NCI-H345 treated with DMSO at 0.1 percent for 48 hours (cell line): ENCODE measurements at regions not wholly inside any gene's neighbourhood (a gene's known extent, or its start where the extent isn't known, plus 50 kb on each side); places are given as distances from the start of the nearest gene placed in this dataset.

Experiments
- DNase-seq: peaks from one replicate; lab custom pipeline; 2025; ENCODE audit not compliant: unreplicated experiment; lab: John Stamatoyannopoulos, UW

DNA sequence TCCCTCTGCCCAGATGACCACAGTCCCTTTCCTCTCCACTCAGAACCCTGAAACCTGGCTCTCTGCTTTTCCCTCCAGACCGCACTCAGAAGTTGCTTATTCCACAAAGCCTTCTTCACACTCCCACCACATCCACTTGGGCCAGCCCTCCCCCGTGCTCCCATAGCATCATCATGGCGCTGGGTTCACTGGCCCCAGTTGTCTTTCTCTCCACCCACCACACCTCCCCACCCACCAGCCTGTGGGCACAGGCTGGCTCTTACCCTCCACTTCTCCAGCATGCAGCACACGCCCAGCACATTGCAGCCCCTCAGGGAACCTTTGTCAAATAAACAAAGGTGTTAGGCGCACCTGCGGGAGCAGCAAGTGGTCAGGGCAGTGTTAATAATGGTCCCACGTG is 130.0 kb downstream of the KATNIP start:
- peak; percentile 5 for DNase-seq

DNA sequence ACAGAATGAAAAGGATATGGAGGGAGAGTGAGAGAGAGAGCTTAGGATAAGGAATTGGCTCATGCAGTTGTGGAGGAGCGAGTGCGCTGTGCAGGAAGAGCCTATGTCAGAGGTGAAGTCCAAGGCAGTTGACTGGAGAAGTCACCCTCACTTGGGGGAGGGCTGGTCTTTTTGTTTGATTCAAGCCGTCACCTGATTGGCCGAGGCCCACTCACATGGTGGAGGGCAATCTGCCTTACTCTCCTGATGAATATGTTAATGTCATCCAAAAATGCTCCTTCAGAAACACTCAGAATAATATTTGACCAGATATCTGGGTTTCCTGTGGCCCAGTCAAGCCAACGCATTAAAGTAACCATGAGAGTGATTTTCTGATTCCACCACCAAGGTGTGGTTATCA is 131.7 kb downstream of the KATNIP start:
- no peak for DNase-seq

DNA sequence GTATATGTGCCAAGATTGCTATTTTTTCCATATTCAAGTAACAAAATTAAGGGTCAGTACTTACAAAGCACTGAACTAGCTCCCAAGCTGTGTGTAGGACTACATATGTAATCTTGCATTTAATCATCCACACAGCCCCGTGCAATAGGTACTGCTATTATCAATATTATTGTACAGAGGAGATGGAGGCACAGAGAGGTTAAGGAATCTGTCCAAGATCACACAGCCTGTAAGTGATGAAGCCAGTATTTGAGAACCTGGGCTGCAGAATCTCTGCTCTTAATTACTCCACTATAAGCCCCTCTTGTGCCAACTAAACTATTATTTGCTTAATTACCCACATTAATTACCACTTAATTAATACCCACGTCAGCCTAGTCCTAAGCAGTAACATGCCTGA is 134.1 kb downstream of the KATNIP start:
- DNase-seq: no peak

DNA sequence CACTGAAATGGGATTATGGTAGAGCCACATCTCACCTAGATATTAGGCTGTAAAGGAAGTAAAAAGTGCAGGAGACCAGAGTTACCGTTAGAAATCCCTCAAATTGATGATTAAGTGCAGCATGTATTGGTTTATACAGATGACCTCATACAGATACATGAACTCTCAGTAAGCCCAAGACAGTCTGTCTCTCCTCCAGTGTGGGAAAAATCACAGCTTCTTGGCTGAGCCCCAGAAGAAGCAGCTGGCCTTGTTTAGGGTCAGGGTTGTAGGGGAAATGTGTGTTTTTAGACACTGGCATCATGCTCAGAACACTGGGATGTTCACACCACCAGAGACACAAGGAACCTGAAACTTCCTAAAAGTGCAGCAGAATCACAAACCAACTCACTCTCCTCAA is 135.9 kb downstream of the KATNIP start:
- no peak for DNase-seq

DNA sequence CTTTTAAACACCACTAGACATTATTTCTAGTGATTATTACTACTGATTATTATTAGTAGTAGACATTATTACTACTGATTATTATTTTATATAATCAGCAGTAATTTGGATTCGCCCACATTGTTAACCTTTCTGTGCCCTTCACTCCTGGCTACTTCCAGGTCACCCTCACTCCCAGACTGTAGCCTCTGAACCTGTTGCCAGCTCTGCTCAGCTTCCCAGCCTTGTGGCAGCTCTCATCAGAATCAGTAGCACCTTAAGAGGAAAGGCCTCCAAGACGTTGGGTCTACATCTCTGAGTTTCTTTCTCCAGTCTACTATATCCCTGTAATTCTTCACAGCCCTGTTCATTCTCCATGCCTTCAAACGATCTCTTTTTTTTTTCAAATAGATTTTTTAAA is 137.0 kb downstream of the KATNIP start:
- DNase-seq: no peak

GRCh38 chr16:27687605-27688004 is 137.7 kb downstream of the KATNIP start:
- DNase-seq: no peak

DNA sequence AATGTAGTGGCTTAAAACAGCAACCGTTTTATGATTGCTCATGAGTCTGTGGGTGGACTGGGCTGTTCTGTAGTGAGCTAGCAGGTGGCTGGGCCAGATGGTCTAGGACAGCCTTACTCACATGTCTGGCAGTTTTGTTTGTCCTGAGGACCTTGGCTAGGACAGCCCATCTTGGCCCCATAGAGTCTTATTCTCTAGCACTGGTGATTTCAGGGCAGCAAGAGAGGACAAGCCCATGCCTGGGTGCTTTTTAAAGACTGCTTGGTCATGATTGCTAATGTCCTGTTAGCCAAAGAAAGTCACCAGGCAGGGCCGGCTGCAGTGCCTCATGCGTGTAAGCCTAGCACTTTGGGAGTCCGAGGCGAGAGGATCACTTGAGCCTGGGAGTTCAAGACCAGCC is 139.8 kb downstream of the KATNIP start:
- DNase-seq: no peak

DNA sequence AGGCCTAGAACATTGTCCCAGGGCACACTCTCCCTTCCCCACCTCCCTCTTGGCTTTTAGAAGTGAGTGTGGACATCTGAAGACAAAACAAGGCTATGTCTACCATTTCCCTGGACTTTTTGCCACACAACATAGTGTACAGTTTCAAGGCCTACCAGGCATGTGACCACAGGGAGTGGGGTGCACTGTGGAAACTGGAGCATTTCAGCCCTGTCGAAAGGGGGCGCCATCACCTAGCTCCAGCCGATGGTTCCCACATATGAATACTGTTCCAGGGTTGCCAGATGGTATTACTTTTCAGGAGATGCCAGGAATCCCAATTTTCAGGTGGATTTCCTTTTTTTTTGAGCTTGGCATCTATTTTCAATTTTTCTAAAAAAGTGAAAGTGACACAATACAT is 140.7 kb downstream of the KATNIP start:
- no peak for DNase-seq

DNA sequence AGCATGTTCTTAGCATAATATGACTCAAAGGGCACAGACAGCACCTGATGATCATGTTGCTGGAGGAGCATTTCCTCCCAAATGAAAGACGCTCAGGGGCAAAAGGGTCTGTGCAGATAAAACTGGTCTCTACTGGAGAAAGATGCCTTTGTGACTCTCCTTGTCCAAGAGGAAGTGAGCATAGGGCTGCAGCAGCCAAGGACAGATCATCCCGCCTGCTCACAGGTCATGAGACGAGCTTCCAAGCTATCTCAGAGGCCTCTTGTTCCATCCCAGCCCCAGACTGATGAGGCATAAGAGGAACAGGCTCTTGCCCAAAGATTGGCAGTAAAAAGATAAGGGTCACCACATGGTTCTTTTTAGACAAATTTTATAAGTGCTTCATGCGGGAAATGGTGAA is 141.8 kb downstream of the KATNIP start:
- no peak for DNase-seq

DNA sequence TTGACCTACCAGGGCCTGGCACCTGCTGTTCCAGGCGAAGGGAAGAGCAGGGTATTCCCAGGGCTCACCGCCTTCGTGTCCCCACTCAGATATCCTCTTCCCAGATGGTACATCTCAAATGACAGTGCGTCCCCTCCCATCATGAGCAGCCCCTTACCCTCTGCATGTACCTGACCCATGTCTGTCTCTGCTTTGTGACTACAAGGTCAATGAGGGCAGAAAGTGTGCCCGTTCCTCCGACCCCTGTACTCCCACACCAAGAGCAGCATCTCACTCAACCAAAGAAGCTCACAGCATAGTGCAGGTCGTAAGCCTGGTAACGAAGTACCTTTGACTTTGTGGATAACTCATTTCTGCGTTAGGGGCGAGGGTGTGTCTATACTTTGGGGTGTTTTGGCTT is 142.6 kb downstream of the KATNIP start:
- no peak for DNase-seq

- DNase-seq: no peak
Measured at GRCh38 chr16:27695161-27695560, 145.2 kb downstream of the KATNIP start.

GRCh38 chr16:27698266-27698665 is 148.3 kb downstream of the KATNIP start:
- DNase-seq: no peak

GRCh38 chr16:27698746-27699145 is 148.8 kb downstream of the KATNIP start:
- DNase-seq: no peak

DNA sequence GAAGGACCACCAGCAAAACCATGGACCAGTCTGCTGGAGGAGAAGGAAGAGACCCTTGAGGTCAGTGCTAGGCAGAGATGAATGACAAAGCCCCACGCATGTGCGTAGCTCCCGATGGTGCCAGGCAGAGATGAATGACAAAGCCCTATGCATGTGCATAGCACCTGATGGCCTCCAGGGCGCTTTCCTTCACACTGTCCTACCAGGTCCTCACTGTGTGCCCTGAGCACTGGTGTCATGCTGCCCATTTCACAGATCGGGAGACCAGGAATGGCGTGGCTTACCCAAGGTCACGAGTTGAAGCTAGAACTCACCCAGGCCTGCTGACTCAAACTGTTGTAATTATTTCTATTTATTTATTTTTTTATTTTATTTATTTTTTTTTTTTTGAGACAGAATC is 149.6 kb downstream of the KATNIP start:
- DNase-seq: no peak

GRCh38 chr16:27700304-27700995 is 150.5 kb downstream of the KATNIP start:
- DNase-seq: no peak

GRCh38 chr16:27701381-27701780 is 151.4 kb downstream of the KATNIP start:
- DNase-seq: no peak

DNA sequence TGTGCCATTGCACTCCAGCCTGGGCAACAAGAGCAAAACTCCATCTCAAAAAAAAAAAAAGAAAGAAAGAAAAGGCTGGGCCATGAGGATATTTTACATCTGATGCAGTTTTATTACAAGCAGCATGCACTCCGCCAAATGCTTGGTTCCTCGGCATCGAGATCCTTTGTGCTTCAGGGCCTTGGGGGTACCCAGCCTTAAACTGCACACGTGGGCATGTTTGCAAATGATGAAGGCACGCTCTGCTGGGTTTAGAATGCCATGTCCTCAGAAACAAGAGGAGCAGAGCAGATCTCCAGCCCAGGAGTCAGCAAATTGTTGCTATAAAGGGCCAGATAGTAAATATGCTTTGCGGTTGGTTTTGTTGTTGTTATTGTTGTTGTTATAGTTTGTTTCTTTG is 153.2 kb downstream of the KATNIP start:
- DNase-seq: no peak

- no peak for DNase-seq
Measured at GRCh38 chr16:27703545-27703944, 153.6 kb downstream of the KATNIP start.

GRCh38 chr16:27704252-27704651 is 154.3 kb downstream of the KATNIP start:
- no peak for DNase-seq

DNA sequence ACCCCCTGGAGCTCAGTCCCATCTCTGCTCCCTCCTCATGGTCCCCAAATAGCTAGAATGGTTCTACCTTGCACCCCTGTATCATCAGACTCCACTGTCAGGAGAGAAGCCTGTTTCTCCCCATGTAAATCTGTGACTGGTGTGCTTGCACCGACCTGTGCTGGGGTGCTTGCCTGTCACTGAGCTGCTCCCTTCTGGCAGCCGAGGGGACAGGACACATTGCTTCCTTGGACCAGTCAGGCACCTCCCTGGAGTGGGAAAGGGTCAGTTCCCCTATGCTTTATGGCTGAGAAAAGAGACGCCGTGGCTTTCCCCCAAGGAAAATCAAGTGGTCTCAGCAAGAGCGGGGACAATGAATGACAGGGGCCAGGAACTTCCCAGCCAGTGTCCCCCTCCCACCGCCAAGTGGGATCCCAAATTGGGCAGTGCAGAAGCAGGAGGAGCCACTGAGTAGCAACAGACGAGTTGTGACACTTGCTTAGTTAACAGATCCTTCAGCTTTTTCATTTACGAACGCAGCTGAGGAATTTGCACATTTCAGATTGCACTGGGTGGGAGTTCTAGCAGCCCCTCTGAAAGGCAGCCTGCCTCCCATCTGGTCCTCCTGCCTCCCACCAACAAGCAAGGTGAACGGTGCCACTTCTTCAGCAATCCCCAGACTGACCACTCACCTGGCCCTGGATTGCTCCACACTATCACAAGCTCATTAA is 156.4 kb downstream of the KATNIP start:
- DNase-seq: no peak

DNA sequence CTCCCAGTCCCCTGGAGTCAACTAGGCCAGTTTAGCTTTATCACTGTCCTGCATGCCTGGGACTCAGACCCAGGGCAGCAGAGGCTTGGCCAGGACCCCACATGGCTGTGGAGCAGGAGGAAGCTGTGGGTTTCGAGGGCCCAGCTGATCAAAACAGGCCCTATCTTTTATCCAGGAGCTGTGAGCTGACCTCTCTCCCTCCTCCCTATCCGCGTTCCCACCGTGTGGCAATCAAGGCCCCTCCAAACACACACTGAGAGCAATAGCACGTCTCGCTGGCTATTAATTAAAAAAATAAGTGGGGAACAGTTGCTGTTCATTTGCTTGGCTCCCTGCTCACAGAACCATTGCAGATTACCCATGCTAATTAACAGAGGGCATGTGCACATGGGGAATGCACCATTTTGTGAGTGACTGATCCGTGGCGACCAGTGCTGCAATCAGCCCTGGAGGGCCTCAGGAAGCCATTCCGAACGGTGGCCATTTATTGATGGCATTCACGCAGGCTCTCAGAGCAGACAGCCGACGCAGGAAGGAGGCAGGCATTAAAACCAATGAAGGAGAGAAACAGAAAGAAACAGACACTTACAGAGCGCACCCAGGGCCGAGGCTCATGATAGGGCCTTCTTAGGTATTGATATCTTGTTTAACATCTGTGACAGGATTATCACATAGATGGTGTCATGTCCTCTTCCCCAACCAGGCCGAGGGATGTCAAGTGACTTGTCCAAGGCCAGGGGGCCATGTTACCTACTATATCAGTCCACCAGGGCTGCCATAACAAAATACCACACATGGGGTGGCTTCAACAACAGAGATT is 157.1 kb downstream of the KATNIP start:
- DNase-seq: no peak

DNA sequence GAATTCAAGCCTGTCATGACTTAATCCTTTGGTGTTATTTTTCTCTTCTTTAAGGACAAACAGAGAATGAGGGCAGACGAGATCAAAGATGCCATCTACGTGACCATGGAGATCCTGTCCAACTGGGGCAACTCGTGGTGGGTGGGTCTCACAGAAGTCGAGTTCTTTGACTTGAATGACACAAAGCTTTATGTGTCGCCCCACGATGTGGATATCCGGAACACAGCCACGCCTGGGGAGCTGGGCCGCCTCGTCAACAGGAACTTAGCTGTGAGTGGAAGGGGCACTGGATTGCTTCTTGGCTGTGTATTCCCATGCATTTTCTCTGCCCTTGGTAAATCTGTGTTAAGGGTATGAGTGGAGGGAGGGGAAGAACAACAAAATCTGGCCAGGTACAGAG is 158.7 kb downstream of the KATNIP start:
- no peak for DNase-seq
